HEK293 (cell line): ENCODE measurements at regions not wholly inside any gene's neighbourhood (a gene's known extent, or its start where the extent isn't known, plus 50 kb on each side); places are given as distances from the start of the nearest gene placed in this dataset.

ENCODE experiments used
- ZFP3 ChIP-seq: fragments of 450-650 bp; formaldehyde crosslinking; IDR thresholded peaks from 2 replicates; pipeline ENCODE4 v1.5.1; 2016; ENCODE audit warnings: low read depth, missing biosample characterization, missing genetic modification characterization
- ZFP37 ChIP-seq: fragments of 450-650 bp; formaldehyde crosslinking; IDR thresholded peaks from 2 replicates; pipeline ENCODE4 v1.5.1; 2016; ENCODE audit warnings: missing biosample characterization, missing genetic modification characterization
- ZNF302 ChIP-seq: fragments of 450-650 bp; formaldehyde crosslinking; IDR thresholded peaks from 2 replicates; pipeline ENCODE4 v1.5.1; 2016; ENCODE audit warnings: missing biosample characterization, missing genetic modification characterization, low read depth
- ZNF335 ChIP-seq: fragments of 450-650 bp; formaldehyde crosslinking; conservative IDR thresholded peaks from 2 replicates; pipeline ENCODE4 v1.5.1; 2016; ENCODE audit warnings: missing biosample characterization, missing genetic modification characterization
- TF ChIP-seq, protein P1 (sequence below): fragments of 450-650 bp; formaldehyde crosslinking; IDR thresholded peaks from 2 replicates; pipeline ENCODE4 v1.5.1; 2016; ENCODE audit warnings: missing biosample characterization, missing genetic modification characterization

DNA sequence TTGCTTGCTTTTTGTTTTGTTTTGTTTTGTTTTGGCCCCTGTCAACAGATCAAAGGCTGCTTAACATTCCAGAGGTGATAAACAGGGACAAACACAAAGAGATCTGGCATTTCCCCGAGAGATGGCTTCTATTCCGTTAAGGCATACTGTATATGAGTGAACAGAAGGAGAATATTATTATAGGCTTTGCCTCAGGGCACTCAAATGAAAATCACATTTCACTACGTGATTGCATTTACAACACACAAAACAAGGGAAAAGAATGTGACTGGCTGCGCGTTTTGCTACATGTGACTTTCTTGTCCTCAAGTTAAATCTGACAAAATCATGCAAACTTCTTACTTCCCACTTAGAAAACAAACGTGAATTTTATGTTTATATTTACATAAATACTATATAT, 1037.9 kb upstream of the DDX18 start:
- TF ChIP-seq, protein P1, sequence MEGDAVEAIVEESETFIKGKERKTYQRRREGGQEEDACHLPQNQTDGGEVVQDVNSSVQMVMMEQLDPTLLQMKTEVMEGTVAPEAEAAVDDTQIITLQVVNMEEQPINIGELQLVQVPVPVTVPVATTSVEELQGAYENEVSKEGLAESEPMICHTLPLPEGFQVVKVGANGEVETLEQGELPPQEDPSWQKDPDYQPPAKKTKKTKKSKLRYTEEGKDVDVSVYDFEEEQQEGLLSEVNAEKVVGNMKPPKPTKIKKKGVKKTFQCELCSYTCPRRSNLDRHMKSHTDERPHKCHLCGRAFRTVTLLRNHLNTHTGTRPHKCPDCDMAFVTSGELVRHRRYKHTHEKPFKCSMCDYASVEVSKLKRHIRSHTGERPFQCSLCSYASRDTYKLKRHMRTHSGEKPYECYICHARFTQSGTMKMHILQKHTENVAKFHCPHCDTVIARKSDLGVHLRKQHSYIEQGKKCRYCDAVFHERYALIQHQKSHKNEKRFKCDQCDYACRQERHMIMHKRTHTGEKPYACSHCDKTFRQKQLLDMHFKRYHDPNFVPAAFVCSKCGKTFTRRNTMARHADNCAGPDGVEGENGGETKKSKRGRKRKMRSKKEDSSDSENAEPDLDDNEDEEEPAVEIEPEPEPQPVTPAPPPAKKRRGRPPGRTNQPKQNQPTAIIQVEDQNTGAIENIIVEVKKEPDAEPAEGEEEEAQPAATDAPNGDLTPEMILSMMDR (tag by site-specific recombination), result no peak
- TF ChIP-seq ZFP3 (tag by site-specific recombination) (no peak), ZFP37 (no peak), ZNF302 (tag by site-specific recombination) (no peak), ZNF335 (tag by site-specific recombination) (no peak)
